ENCODE measurements at regions not wholly inside any gene's neighbourhood (a gene's known extent, or its start where the extent isn't known, plus 50 kb on each side); places are given as distances from the start of the nearest gene placed in this dataset.

GRCh38 chrX:150017868-150018267 is 79.6 kb upstream of the EOLA2 start:
- ChIA-PET POLR2A (no interaction called here), RAD21 (ENCODE audit: unreplicated experiment) (no interaction called here), SMC1A (ENCODE audit: uncharacterized antibody, unreplicated experiment) (no interaction called here), CTCF (no interaction called here)
- Histone ChIP-seq H3K27ac (ENCODE audit: control insufficient read depth, insufficient read depth) (no peak overlapping the region), H3K4me1 (ENCODE audit: control insufficient read depth, insufficient read depth, low read length) (no peaks in the 10 kb centered on the region), H3K9me3 (replicated peaks; ENCODE audit: control insufficient read depth, insufficient read depth, low read length) (no peaks in the 10 kb centered on the region), H3K36me3 (ENCODE audit: control insufficient read depth in 2 of 2, insufficient read depth in 2 of 2, low read length in 1 of 2) (no peaks in the 10 kb centered on the region), H3K4me2 (ENCODE audit: control insufficient read depth, insufficient read depth) (no peak overlapping the region), H3K4me3 (no peak overlapping the region), H3K9ac (ENCODE audit: control insufficient read depth, insufficient read depth, low read length) (no peak overlapping the region), H3K27me3 (replicated peaks in 1 of 2; ENCODE audit: control insufficient read depth in 2 of 2, insufficient read depth in 2 of 2, low read length in 1 of 2) (no peaks in the 10 kb centered on the region), H3K79me2 (ENCODE audit: control insufficient read depth, insufficient read depth, low read length) (no peaks in the 10 kb centered on the region), H2AFZ (ENCODE audit: control insufficient read depth, low read depth, low read length) (no peak overlapping the region), H4K20me1 (ENCODE audit: control insufficient read depth, insufficient read depth) (no peaks in the 10 kb centered on the region)
- BruUV-seq (replicated peaks): no TSS peak
- DNase-seq (ENCODE audit: low read depth, low spot score) (no peak), FAIRE-seq (no peak), ATAC-seq (no peak)
- in situ Hi-C loops (cut with MboI) (no loop called here), intact Hi-C loops (cut with micrococcal nuclease; ENCODE audit: unreplicated experiment) (no loop called here)
- WGBS (ENCODE audit: insufficient coverage, insufficient replicate concordance, low lambda C conversion rate, missing lambda C conversion rate): 5% methylated on average over 1 of the region's 1 CpG
- TF ChIP-seq ATF3 (IDR thresholded peaks at IDR 0.05; ENCODE audit: borderline replicate concordance, extremely low read depth, low read depth, low read length): no peak
- TF ChIP-seq KAT2A (conservative IDR thresholded peaks at IDR 0.05; ENCODE audit: control insufficient read depth, low read depth, low read length): no peak
- TF ChIP-seq GABPA (IDR thresholded peaks at IDR 0.05; ENCODE audit: low read depth): no peak
- no peak for TF ChIP-seq CTCF (IDR thresholded peaks at IDR 0.05 in 2 of 3, conservative IDR thresholded peaks at IDR 0.05 in 1 of 3; ENCODE audit: control insufficient read depth in 2 of 3, extremely low read depth in 1 of 3, insufficient read depth in 1 of 3, low read depth in 3 of 3, low read length in 3 of 3)
- TF ChIP-seq SMARCA5 (IDR thresholded peaks at IDR 0.05): no peak
- TF ChIP-seq TCF12 (IDR thresholded peaks at IDR 0.05; ENCODE audit: low read depth, low read length): no peak
- no peak for TF ChIP-seq FOXM1 (IDR thresholded peaks at IDR 0.05; ENCODE audit: low read depth, low read length)
- no peak for TF ChIP-seq MAX (IDR thresholded peaks at IDR 0.05; ENCODE audit: low read depth, low read length)
- no peak for TF ChIP-seq NFXL1 (IDR thresholded peaks at IDR 0.05; ENCODE audit: borderline replicate concordance)
- TF ChIP-seq ZNF384 (IDR thresholded peaks at IDR 0.05; ENCODE audit: borderline replicate concordance, low read depth, low read length): no peak
- TF ChIP-seq MYB (IDR thresholded peaks at IDR 0.05; ENCODE audit: borderline replicate concordance, low read depth, low read length): no peak
- TF ChIP-seq ZNF687 (IDR thresholded peaks at IDR 0.05): no peak
- TF ChIP-seq RBBP5 (conservative IDR thresholded peaks at IDR 0.05): no peak
- no peak for TF ChIP-seq ZBTB40 (IDR thresholded peaks at IDR 0.05; ENCODE audit: borderline replicate concordance)
- no peak for TF ChIP-seq CBX5 (IDR thresholded peaks at IDR 0.05; ENCODE audit: low read depth)
